ENCODE measurements at regions not wholly inside any gene's neighbourhood (a gene's known extent, or its start where the extent isn't known, plus 50 kb on each side); places are given as distances from the start of the nearest gene placed in this dataset.

- H3K36me3 ChIP-seq (ENCODE audit: insufficient read depth, low read length), result no peaks in the 10 kb centered on the region
- H2AFZ ChIP-seq (ENCODE audit: low read length), result no peak overlapping the region
- H3K4me2 ChIP-seq (ENCODE audit: insufficient read depth, low read length), result no peak overlapping the region
- no peaks in the 10 kb centered on the region for H3K79me2 ChIP-seq (ENCODE audit: insufficient read depth, low read length)
- no peaks in the 10 kb centered on the region for H3K27me3 ChIP-seq (ENCODE audit: insufficient read depth, low read length)
- no peak overlapping the region for H3K4me3 ChIP-seq (ENCODE audit: insufficient read depth, low read length)
- TF ChIP-seq CTCF (IDR thresholded peaks at IDR 0.05; ENCODE audit: extremely low read depth, low read depth, low read length), result no peak
- no peaks in the 10 kb centered on the region for H4K20me1 ChIP-seq (ENCODE audit: insufficient read depth, low read length)
- no peak overlapping the region for H3K27ac ChIP-seq (ENCODE audit: low read depth, low read length)
- DNase-seq (ENCODE audit: insufficient read length, low spot score, missing footprints), result peak; percentile 77
- peaks cover 3% of the 10 kb centered on the region for H3K4me1 ChIP-seq (ENCODE audit: insufficient read depth, low read length)
- no peaks in the 10 kb centered on the region for H3K9me3 ChIP-seq (ENCODE audit: low read depth, low read length)
Measured at GRCh38 chr19:31718032-31718431, 368.8 kb upstream of the TSHZ3 start.

DNA sequence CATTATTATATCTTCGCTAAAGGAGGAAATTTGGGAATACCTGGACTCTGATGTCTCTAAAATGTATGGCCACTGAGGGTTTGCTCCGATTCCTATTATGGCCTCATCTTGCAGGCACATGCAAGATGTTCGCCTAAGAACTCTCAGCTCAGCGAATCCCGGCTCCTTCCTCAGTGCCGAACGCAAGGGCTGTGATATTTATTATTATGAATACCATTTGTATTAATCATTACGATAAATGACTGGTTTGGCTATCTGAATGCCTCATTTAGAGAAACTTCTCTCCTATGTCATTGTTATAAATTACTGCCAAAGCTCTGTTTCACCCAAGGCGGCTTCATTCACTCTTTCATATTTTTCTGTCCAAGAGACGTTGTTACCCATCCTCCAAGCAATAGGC lies 369.7 kb upstream of the TSHZ3 start:
- no peak overlapping the region for H2AFZ ChIP-seq (ENCODE audit: low read length)
- no peak overlapping the region for H3K4me2 ChIP-seq (ENCODE audit: insufficient read depth, low read length)
- H4K20me1 ChIP-seq (ENCODE audit: insufficient read depth, low read length), result no peaks in the 10 kb centered on the region
- H3K27ac ChIP-seq (ENCODE audit: low read depth, low read length), result no peak overlapping the region
- no peak for TF ChIP-seq CTCF (IDR thresholded peaks at IDR 0.05; ENCODE audit: extremely low read depth, low read depth, low read length)
- DNase-seq (ENCODE audit: insufficient read length, low spot score, missing footprints), result no peak
- no peaks in the 10 kb centered on the region for H3K36me3 ChIP-seq (ENCODE audit: insufficient read depth, low read length)
- no peak overlapping the region for H3K4me3 ChIP-seq (ENCODE audit: insufficient read depth, low read length)
- H3K4me1 ChIP-seq (ENCODE audit: insufficient read depth, low read length), result peaks cover 3% of the 10 kb centered on the region
- H3K79me2 ChIP-seq (ENCODE audit: insufficient read depth, low read length), result no peaks in the 10 kb centered on the region
- H3K27me3 ChIP-seq (ENCODE audit: insufficient read depth, low read length), result no peaks in the 10 kb centered on the region
- H3K9me3 ChIP-seq (ENCODE audit: low read depth, low read length), result no peaks in the 10 kb centered on the region

GRCh38 chr19:31723101-31723500 lies 373.9 kb upstream of the TSHZ3 start:
- Histone ChIP-seq H3K27ac (ENCODE audit: low read depth, low read length) (no peak overlapping the region), H3K4me2 (ENCODE audit: insufficient read depth, low read length) (no peak overlapping the region), H2AFZ (ENCODE audit: low read length) (no peak overlapping the region), H4K20me1 (ENCODE audit: insufficient read depth, low read length) (no peaks in the 10 kb centered on the region), H3K27me3 (ENCODE audit: insufficient read depth, low read length) (no peaks in the 10 kb centered on the region), H3K79me2 (ENCODE audit: insufficient read depth, low read length) (no peaks in the 10 kb centered on the region), H3K36me3 (ENCODE audit: insufficient read depth, low read length) (no peaks in the 10 kb centered on the region), H3K4me3 (ENCODE audit: insufficient read depth, low read length) (no peak overlapping the region), H3K9me3 (ENCODE audit: low read depth, low read length) (no peaks in the 10 kb centered on the region), H3K4me1 (ENCODE audit: insufficient read depth, low read length) (no peaks in the 10 kb centered on the region)
- DNase-seq (ENCODE audit: insufficient read length, low spot score, missing footprints), result no peak
- TF ChIP-seq CTCF (IDR thresholded peaks at IDR 0.05; ENCODE audit: extremely low read depth, low read depth, low read length), result no peak

DNA sequence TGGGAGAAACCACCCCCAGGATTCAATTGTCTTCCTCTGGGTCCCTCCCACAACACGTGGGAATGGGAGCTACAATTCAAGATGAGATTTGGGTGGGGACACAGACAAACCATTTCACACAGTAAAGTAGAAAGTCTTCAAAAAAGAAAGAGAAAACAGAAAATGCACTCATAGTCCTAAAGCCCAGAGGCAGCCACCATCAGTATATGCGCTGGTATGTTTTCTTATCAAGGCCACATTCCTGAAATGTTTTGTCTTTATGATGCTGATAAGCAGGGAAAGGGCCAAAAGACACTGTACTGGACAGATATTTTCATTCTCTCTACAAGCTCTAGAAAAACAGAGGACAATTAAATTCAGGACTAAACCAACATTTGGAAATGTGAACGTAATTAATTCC lies 375.8 kb upstream of the TSHZ3 start:
- Histone ChIP-seq H2AFZ (ENCODE audit: low read length) (no peak overlapping the region), H3K27me3 (ENCODE audit: insufficient read depth, low read length) (peaks cover 2% of the 10 kb centered on the region), H3K79me2 (ENCODE audit: insufficient read depth, low read length) (no peaks in the 10 kb centered on the region), H3K9me3 (ENCODE audit: low read depth, low read length) (no peaks in the 10 kb centered on the region), H3K36me3 (ENCODE audit: insufficient read depth, low read length) (no peaks in the 10 kb centered on the region), H4K20me1 (ENCODE audit: insufficient read depth, low read length) (no peaks in the 10 kb centered on the region), H3K27ac (ENCODE audit: low read depth, low read length) (no peak overlapping the region), H3K4me1 (ENCODE audit: insufficient read depth, low read length) (no peaks in the 10 kb centered on the region), H3K4me2 (ENCODE audit: insufficient read depth, low read length) (no peak overlapping the region), H3K4me3 (ENCODE audit: insufficient read depth, low read length) (no peak overlapping the region)
- no peak for TF ChIP-seq CTCF (IDR thresholded peaks at IDR 0.05; ENCODE audit: extremely low read depth, low read depth, low read length)
- no peak for DNase-seq (ENCODE audit: insufficient read length, low spot score, missing footprints)

Measured in osteoblast (primary cell).